K562 (cell line): ENCODE measurements at regions not wholly inside any gene's neighbourhood (a gene's known extent, or its start where the extent isn't known, plus 50 kb on each side); places are given as distances from the start of the nearest gene placed in this dataset.

Experiments used
- ATAC-seq: fragments of 200-7000 bp; cut with Tn5 transposase; 3 replicates; pipeline ENCODE4 v1.9.1; 2020; ENCODE audit warnings: moderate library complexity
- BruUV-seq: library from RNA; stranded (reverse); fragments of 400-500 nt; replicated peaks from 2 replicates; lab custom pipeline; 2021; lab: Mats Ljungman, UMichigan
- CTCF ChIA-PET: fragments of 300-600 bp; formaldehyde crosslinking; extraction: SDS; loops from one replicate; lab custom pipeline; 2021; ENCODE audit warnings: low intra/inter-chr PET ratio; lab: Yijun Ruan, JAX
- POLR2A ChIA-PET: fragments of 300-600, 350-650 bp; sonication (Branson Sonifier 250); formaldehyde crosslinking; extraction: SDS; loops from one replicate; lab custom pipeline; 2021; ENCODE audit warnings: antibody characterized with exemption, inconsistent platforms; lab: Yijun Ruan, JAX
- DNase-seq, 4 experiments: peaks; one replicate each; pipeline versions ENCODE4 v3.0.0 to v3.0.0-alpha.2; 2011 to 2018; ENCODE audit warnings: low spot score in 3 of 4, mixed read lengths in 3 of 4; ENCODE audit errors: extremely low read depth in 1 of 4
- FAIRE-seq: peaks from 2 replicates; lab custom pipeline; 2011; peaks lifted over from hg19 to GRCh38; lab: Jason Lieb, UNC
- H2AFZ ChIP-seq: 2 replicates; pipeline ENCODE4 v1.6.0; 2011; ENCODE audit warnings: low read depth, low read length, control low read depth, inconsistent platforms
- H3K27ac ChIP-seq: fragments of 200-600 bp; 3 replicates; pipeline ENCODE4 v1.8.0; 2011; ENCODE audit warnings: low read depth, mild to moderate bottlenecking, control low read depth, inconsistent platforms, low read length, moderate library complexity, mixed read lengths; ENCODE audit errors: extremely low read depth
- H3K27me3 ChIP-seq, 2 experiments: fragments of 300-600 bp in 1 of 2; 2 replicates in 1 of 2; 3 replicates in 1 of 2; pipeline versions ENCODE4 v1.6.0 to v1.8.0; 2011; ENCODE audit warnings: inconsistent platforms in 2 of 2, low read length in 2 of 2, mild to moderate bottlenecking in 1 of 2, mixed read lengths in 1 of 2, moderate library complexity in 1 of 2; ENCODE audit not compliant: control insufficient read depth in 2 of 2, insufficient read depth in 2 of 2
- H3K36me3 ChIP-seq: fragments of 300-600 bp; 3 replicates; pipeline ENCODE4 v1.8.0; 2011; ENCODE audit warnings: mild to moderate bottlenecking, low read length, inconsistent platforms; ENCODE audit not compliant: control insufficient read depth, insufficient read depth
- H3K4me1 ChIP-seq, 2 experiments: fragments of 200-600 bp in 1 of 2; replicated peaks in 1 of 2; 2 replicates in 1 of 2; 3 replicates in 1 of 2; pipeline versions ENCODE4 v1.5.1 to v1.8.0; 2011; ENCODE audit warnings: inconsistent platforms in 2 of 2, low read length in 2 of 2, mild to moderate bottlenecking in 1 of 2, mixed read lengths in 1 of 2, moderate library complexity in 1 of 2; ENCODE audit not compliant: control insufficient read depth in 2 of 2, insufficient read depth in 2 of 2
- H3K4me2 ChIP-seq: 2 replicates; pipeline ENCODE4 v1.6.1; 2011; ENCODE audit warnings: low read length, control low read depth, inconsistent platforms, mixed read lengths; ENCODE audit not compliant: insufficient read depth
- H3K4me3 ChIP-seq: fragments of 200-600 bp; sonication (generic), shearing (Covaris generic); 2 replicates; pipeline ENCODE4 v1.5.1; 2016; ENCODE audit warnings: control low read depth, inconsistent platforms
- H3K79me2 ChIP-seq: fragments of 200-600 bp; 3 replicates; pipeline ENCODE4 v1.8.0; 2011; ENCODE audit warnings: low read length, inconsistent platforms; ENCODE audit not compliant: control insufficient read depth, insufficient read depth
- H3K9ac ChIP-seq, 2 experiments: 2 replicates each; pipeline versions ENCODE4 v1.6.0 to v1.6.1; 2011; ENCODE audit warnings: low read depth in 2 of 2, low read length in 2 of 2, control low read depth in 1 of 2, inconsistent platforms in 1 of 2, mild to moderate bottlenecking in 1 of 2, mixed read lengths in 1 of 2; ENCODE audit not compliant: insufficient read depth in 1 of 2
- H3K9me1 ChIP-seq: one replicate; pipeline ENCODE4 v1.6.0; 2011; ENCODE audit warnings: inconsistent platforms, mild to moderate bottlenecking, low read length, moderate library complexity; ENCODE audit not compliant: control insufficient read depth, insufficient read depth
- H3K9me3 ChIP-seq: replicated peaks from 2 replicates; pipeline ENCODE4 v1.5.1; 2011; ENCODE audit warnings: low read depth, low read length, inconsistent platforms; ENCODE audit not compliant: control insufficient read depth, insufficient read depth
- H4K20me1 ChIP-seq: replicated peaks from 2 replicates; pipeline ENCODE4 v1.6.1; 2011; ENCODE audit warnings: low read length, inconsistent platforms, mixed read lengths; ENCODE audit not compliant: control insufficient read depth, insufficient read depth
- CHD2 ChIP-seq: IDR thresholded peaks from 2 replicates; pipeline ENCODE4 v1.6.1; 2011; ENCODE audit warnings: low read depth, low read length
- FOXK2 ChIP-seq, 2 experiments: fragments of 450-650 bp; IDR thresholded peaks in 1 of 2; conservative IDR thresholded peaks in 1 of 2; 2 replicates each; pipeline ENCODE4 v1.6.1; 2016; ENCODE audit warnings: low read depth in 2 of 2, mild to moderate bottlenecking in 1 of 2
- HDAC2 ChIP-seq: fragments of 450-650 bp; IDR thresholded peaks from 2 replicates; pipeline ENCODE4 v1.6.1; 2016; ENCODE audit warnings: mild to moderate bottlenecking
- PML ChIP-seq: IDR thresholded peaks from 2 replicates; pipeline ENCODE4 v1.6.1; 2012; ENCODE audit warnings: low read length, inconsistent platforms
- RAD51 ChIP-seq: fragments of 450-650 bp; IDR thresholded peaks from 2 replicates; pipeline ENCODE4 v1.7.1; 2016; ENCODE audit warnings: low read depth, mild to moderate bottlenecking, borderline replicate concordance
- TARDBP ChIP-seq: fragments of 450-650 bp; IDR thresholded peaks from 2 replicates; pipeline ENCODE4 v1.6.1; 2016
- WHSC1 ChIP-seq: IDR thresholded peaks from one replicate; pipeline ENCODE4 v1.6.1; 2012; ENCODE audit warnings: low read length, control low read depth, inconsistent platforms
- ZNF174 ChIP-seq: fragments of 250-450 bp; sonication (Bioruptor Pico); IDR thresholded peaks from 2 replicates; pipeline ENCODE4 v1.4.0; 2020; ENCODE audit warnings: mild to moderate bottlenecking
- ZNF75A ChIP-seq: fragments of 450-650 bp; formaldehyde crosslinking; IDR thresholded peaks from 2 replicates; pipeline ENCODE4 v1.4.0; 2020; ENCODE audit warnings: mild to moderate bottlenecking
- WGBS: fragments of 100-300 bp; shearing (Covaris generic); methylation state at CpG from one replicate; pipeline ENCODE4 v1.1.6; 2016; ENCODE audit warnings: low coverage, mixed read lengths; ENCODE audit not compliant: insufficient coverage; ENCODE audit errors: missing lambda C conversion rate; 5-methylcytosine and 5-hydroxymethylcytosine counted together
- in situ Hi-C: fragments of 300-500 bp; cut with MboI; formaldehyde crosslinking; loops from 4 replicates; pipeline ENCODE4 v1.15.0; 2018; ENCODE audit warnings: inconsistent platforms, mixed read lengths
- intact Hi-C: fragments of 100-400 bp; cut with micrococcal nuclease; formaldehyde crosslinking; loops from 2 replicates; pipeline ENCODE4 v1.14.2; 2022
- TF ChIP-seq, protein P1 (sequence below): sonication (generic); formaldehyde crosslinking; IDR thresholded peaks from 2 replicates; pipeline ENCODE4 v1.8.0; 2023; ENCODE audit warnings: missing genetic modification reagents, mild to moderate bottlenecking, borderline replicate concordance
- TF ChIP-seq, protein P2 (sequence below): fragments of 150-350 bp; conservative IDR thresholded peaks from 2 replicates; pipeline ENCODE4 v1.6.1; 2014; ENCODE audit warnings: low read length

DNA sequence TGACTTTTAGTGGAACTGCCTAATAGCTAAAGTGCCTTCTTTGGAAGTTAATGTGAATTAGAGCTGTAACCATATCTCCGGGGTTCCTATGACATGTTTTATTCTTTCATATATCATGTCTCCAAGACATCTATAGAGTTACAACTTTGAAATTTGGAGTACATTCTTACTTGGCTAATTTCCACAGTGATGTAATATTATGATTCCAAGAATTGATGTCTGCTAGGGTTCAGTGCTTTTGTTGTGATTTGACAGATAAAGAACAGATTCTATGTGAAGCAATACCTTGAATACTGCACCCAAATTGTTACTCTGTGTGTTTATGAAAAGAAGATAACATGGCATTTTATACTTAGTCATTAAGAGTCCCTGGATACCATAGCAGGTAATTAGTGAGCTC is 934.3 kb downstream of the NTRK3 start:
- CTCF ChIA-PET: no interaction called here
- H3K9me1 ChIP-seq: no peaks in the 10 kb centered on the region
- no TSS peak for BruUV-seq
- H3K79me2 ChIP-seq: no peaks in the 10 kb centered on the region
- WGBS: 44% methylated on average over 1 of the region's 1 CpG
- ATAC-seq: no peak
- FAIRE-seq: no peak
- no peaks in the 10 kb centered on the region; the same call in 2 of the 3 replicates for H3K36me3 ChIP-seq
- no peak overlapping the region for H2AFZ ChIP-seq
- H3K9ac ChIP-seq: no peak overlapping the region
- in situ Hi-C loops: no loop called here
- no peak overlapping the region for H3K27ac ChIP-seq
- DNase-seq: no peak
- no peak overlapping the region for H3K4me2 ChIP-seq
- H3K9me3 ChIP-seq: no peaks in the 10 kb centered on the region
- TF ChIP-seq FOXK2 (conservative IDR thresholded peaks at IDR 0.05 in 1 of 2, IDR thresholded peaks at IDR 0.05 in 1 of 2; ENCODE audit: low read depth in 2 of 2) (no peak), RAD51 (no peak), WHSC1 (no peak), CHD2 (no peak), PML (no peak), ZNF174 (CRISPR knock-in tag) (no peak), HDAC2 (no peak), TARDBP (no peak), ZNF75A (CRISPR knock-in tag) (no peak)
- TF ChIP-seq, protein P1, sequence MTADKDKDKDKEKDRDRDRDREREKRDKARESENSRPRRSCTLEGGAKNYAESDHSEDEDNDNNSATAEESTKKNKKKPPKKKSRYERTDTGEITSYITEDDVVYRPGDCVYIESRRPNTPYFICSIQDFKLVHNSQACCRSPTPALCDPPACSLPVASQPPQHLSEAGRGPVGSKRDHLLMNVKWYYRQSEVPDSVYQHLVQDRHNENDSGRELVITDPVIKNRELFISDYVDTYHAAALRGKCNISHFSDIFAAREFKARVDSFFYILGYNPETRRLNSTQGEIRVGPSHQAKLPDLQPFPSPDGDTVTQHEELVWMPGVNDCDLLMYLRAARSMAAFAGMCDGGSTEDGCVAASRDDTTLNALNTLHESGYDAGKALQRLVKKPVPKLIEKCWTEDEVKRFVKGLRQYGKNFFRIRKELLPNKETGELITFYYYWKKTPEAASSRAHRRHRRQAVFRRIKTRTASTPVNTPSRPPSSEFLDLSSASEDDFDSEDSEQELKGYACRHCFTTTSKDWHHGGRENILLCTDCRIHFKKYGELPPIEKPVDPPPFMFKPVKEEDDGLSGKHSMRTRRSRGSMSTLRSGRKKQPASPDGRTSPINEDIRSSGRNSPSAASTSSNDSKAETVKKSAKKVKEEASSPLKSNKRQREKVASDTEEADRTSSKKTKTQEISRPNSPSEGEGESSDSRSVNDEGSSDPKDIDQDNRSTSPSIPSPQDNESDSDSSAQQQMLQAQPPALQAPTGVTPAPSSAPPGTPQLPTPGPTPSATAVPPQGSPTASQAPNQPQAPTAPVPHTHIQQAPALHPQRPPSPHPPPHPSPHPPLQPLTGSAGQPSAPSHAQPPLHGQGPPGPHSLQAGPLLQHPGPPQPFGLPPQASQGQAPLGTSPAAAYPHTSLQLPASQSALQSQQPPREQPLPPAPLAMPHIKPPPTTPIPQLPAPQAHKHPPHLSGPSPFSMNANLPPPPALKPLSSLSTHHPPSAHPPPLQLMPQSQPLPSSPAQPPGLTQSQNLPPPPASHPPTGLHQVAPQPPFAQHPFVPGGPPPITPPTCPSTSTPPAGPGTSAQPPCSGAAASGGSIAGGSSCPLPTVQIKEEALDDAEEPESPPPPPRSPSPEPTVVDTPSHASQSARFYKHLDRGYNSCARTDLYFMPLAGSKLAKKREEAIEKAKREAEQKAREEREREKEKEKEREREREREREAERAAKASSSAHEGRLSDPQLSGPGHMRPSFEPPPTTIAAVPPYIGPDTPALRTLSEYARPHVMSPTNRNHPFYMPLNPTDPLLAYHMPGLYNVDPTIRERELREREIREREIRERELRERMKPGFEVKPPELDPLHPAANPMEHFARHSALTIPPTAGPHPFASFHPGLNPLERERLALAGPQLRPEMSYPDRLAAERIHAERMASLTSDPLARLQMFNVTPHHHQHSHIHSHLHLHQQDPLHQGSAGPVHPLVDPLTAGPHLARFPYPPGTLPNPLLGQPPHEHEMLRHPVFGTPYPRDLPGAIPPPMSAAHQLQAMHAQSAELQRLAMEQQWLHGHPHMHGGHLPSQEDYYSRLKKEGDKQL (CRISPR knock-in tag): no peak
- TF ChIP-seq, protein P2, sequence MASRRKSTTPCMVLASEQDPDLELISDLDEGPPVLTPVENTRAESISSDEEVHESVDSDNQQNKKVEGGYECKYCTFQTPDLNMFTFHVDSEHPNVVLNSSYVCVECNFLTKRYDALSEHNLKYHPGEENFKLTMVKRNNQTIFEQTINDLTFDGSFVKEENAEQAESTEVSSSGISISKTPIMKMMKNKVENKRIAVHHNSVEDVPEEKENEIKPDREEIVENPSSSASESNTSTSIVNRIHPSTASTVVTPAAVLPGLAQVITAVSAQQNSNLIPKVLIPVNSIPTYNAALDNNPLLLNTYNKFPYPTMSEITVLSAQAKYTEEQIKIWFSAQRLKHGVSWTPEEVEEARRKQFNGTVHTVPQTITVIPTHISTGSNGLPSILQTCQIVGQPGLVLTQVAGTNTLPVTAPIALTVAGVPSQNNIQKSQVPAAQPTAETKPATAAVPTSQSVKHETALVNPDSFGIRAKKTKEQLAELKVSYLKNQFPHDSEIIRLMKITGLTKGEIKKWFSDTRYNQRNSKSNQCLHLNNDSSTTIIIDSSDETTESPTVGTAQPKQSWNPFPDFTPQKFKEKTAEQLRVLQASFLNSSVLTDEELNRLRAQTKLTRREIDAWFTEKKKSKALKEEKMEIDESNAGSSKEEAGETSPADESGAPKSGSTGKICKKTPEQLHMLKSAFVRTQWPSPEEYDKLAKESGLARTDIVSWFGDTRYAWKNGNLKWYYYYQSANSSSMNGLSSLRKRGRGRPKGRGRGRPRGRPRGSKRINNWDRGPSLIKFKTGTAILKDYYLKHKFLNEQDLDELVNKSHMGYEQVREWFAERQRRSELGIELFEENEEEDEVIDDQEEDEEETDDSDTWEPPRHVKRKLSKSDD: no peak
- no peak overlapping the region for H3K4me3 ChIP-seq
- intact Hi-C loops: no loop called here
- POLR2A ChIA-PET: no interaction called here
- H3K27me3 ChIP-seq: no peaks in the 10 kb centered on the region
- H4K20me1 ChIP-seq: no peaks in the 10 kb centered on the region
- H3K4me1 ChIP-seq: no peaks in the 10 kb centered on the region
